ENCODE measurements at regions not wholly inside any gene's neighbourhood (a gene's known extent, or its start where the extent isn't known, plus 50 kb on each side); places are given as distances from the start of the nearest gene placed in this dataset.

GRCh38 chr2:100673115-100673514, 110.3 kb downstream of the PDCL3 start:
- TF ChIP-seq, protein P1, sequence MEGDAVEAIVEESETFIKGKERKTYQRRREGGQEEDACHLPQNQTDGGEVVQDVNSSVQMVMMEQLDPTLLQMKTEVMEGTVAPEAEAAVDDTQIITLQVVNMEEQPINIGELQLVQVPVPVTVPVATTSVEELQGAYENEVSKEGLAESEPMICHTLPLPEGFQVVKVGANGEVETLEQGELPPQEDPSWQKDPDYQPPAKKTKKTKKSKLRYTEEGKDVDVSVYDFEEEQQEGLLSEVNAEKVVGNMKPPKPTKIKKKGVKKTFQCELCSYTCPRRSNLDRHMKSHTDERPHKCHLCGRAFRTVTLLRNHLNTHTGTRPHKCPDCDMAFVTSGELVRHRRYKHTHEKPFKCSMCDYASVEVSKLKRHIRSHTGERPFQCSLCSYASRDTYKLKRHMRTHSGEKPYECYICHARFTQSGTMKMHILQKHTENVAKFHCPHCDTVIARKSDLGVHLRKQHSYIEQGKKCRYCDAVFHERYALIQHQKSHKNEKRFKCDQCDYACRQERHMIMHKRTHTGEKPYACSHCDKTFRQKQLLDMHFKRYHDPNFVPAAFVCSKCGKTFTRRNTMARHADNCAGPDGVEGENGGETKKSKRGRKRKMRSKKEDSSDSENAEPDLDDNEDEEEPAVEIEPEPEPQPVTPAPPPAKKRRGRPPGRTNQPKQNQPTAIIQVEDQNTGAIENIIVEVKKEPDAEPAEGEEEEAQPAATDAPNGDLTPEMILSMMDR (IDR thresholded peaks at IDR 0.05; ENCODE audit: low read depth, low read length, missing input control) = no peak
- TF ChIP-seq YY1 (IDR thresholded peaks at IDR 0.05) = no peak
- TF ChIP-seq, protein P2, sequence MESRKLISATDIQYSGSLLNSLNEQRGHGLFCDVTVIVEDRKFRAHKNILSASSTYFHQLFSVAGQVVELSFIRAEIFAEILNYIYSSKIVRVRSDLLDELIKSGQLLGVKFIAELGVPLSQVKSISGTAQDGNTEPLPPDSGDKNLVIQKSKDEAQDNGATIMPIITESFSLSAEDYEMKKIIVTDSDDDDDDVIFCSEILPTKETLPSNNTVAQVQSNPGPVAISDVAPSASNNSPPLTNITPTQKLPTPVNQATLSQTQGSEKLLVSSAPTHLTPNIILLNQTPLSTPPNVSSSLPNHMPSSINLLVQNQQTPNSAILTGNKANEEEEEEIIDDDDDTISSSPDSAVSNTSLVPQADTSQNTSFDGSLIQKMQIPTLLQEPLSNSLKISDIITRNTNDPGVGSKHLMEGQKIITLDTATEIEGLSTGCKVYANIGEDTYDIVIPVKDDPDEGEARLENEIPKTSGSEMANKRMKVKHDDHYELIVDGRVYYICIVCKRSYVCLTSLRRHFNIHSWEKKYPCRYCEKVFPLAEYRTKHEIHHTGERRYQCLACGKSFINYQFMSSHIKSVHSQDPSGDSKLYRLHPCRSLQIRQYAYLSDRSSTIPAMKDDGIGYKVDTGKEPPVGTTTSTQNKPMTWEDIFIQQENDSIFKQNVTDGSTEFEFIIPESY (IDR thresholded peaks at IDR 0.05) = no peak
- no peak for TF ChIP-seq TAF1 (conservative IDR thresholded peaks at IDR 0.05)
- no peak for TF ChIP-seq GABPA (IDR thresholded peaks at IDR 0.05 in 1 of 2, conservative IDR thresholded peaks at IDR 0.05 in 1 of 2)
- TF ChIP-seq MAX (IDR thresholded peaks at IDR 0.05) = no peak
- no peak for TF ChIP-seq REST (IDR thresholded peaks at IDR 0.05)
- no peak for TF ChIP-seq JUND (IDR thresholded peaks at IDR 0.05)
- no peak for TF ChIP-seq RAD21 (IDR thresholded peaks at IDR 0.05)
- TF ChIP-seq SP1 (IDR thresholded peaks at IDR 0.05) = no peak
- TF ChIP-seq, protein P3, sequence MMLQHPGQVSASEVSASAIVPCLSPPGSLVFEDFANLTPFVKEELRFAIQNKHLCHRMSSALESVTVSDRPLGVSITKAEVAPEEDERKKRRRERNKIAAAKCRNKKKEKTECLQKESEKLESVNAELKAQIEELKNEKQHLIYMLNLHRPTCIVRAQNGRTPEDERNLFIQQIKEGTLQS (IDR thresholded peaks at IDR 0.05) = no peak
- TF ChIP-seq HNF4A (conservative IDR thresholded peaks at IDR 0.05) = no peak
- no peak for TF ChIP-seq FOXA1 (IDR thresholded peaks at IDR 0.05)
